SH-SY5Y (cell line): ENCODE measurements at regions not wholly inside any gene's neighbourhood (a gene's known extent, or its start where the extent isn't known, plus 50 kb on each side); places are given as distances from the start of the nearest gene placed in this dataset.

Experiments used
- GATA2 ChIP-seq: IDR thresholded peaks from 2 replicates; pipeline ENCODE4 v1.6.1; 2011; ENCODE audit warnings: mild to moderate bottlenecking, low read depth, low read length
- GATA3 ChIP-seq: IDR thresholded peaks from 2 replicates; pipeline ENCODE4 v1.6.1; 2011; ENCODE audit warnings: low read depth, mild to moderate bottlenecking, low read length, moderate library complexity

- TF ChIP-seq GATA3, result no peak
- no peak for TF ChIP-seq GATA2
Measured at GRCh38 chr5:18050345-18050744, 416.1 kb downstream of the TAF11L14 start.
